ENCODE measurements at regions not wholly inside any gene's neighbourhood (a gene's known extent, or its start where the extent isn't known, plus 50 kb on each side); places are given as distances from the start of the nearest gene placed in this dataset.

- no peak for TF ChIP-seq CTCF (IDR thresholded peaks at IDR 0.05)
- TF ChIP-seq EP300 (IDR thresholded peaks at IDR 0.05; ENCODE audit: low read depth): no peak
- no peak for TF ChIP-seq POLR2A (IDR thresholded peaks at IDR 0.05)
- TF ChIP-seq POLR2AphosphoS5 (IDR thresholded peaks at IDR 0.05): no peak
These were observed 209.2 kb upstream of the FAT4 start for GRCh38 chr4:125105561-125105960.

All from transverse colon (tissue), 4 donors.